GM19463 (cell line): ENCODE measurements at regions not wholly inside any gene's neighbourhood (a gene's known extent, or its start where the extent isn't known, plus 50 kb on each side); places are given as distances from the start of the nearest gene placed in this dataset.
"Not testable (repeated sequence)": the region's sequence is repeated elsewhere in the genome, so short reads cannot be mapped to it uniquely, and the experiment has no call there.

ENCODE experiments used
- ATAC-seq: cut with Tn5 transposase; IDR thresholded peaks from one replicate; pipeline ENCODE4 v1.9.1; 2021; ENCODE audit warnings: mild to moderate bottlenecking, moderate library complexity; ENCODE audit not compliant: unreplicated experiment

GRCh38 chr6:67812125-67812524, 823.0 kb upstream of the ADGRB3 start:
- no peak for ATAC-seq

DNA sequence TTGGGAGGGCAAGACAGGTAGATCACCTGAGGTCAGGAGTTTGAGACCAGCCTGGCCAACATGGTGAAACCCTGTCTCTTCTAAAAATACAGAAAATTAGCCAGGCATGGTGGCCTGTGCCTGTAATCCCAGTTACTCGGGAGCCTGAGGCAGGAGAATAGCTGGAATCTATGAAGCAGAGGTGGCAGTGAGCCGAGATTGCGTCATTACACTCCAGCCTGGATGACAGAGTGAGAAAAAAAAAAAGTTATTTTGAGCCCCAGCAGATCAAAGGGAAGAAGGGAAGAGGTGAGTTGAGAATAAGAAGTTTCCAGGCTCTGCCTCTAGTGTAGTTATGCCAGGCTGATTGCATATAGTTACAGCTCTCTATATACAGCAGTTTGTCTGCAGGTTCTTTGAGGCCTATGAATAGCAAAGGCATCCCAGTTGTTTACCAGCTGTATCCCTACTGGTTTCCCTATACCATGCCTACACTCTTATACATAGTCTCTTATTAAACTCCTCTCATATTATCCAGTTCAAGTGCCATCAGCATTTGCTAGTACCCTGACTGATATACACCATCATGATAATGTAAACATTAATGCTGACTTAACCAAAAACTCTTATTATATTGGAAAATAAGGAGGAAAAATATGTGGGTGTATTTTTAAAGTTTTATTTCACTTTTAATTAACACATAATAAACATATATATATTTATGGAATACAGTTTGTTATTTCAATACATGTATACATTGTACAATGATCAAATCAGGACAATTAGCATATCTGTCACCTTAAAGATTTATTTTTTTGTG, 823.6 kb upstream of the ADGRB3 start:
- no peak for ATAC-seq

DNA sequence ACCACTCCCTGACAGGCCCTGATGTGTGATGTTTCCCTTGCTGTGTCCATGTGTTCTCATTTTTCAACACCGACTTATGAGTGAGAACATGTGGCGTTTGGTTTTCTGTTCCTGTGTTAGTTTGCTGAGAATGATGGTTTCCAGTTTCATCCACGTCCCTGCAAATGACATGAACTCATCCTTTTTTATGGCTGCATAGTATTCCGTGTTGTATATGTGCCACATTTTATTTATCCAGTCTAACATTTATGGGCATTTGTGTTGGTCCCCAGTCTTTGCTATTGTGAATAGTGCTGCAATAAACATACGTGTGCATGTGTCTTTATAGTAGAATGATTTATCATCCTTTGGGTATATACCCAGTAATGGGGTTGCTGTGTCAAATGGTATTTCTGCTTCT, 830.3 kb upstream of the ADGRB3 start:
- not testable (repeated sequence) for ATAC-seq

DNA sequence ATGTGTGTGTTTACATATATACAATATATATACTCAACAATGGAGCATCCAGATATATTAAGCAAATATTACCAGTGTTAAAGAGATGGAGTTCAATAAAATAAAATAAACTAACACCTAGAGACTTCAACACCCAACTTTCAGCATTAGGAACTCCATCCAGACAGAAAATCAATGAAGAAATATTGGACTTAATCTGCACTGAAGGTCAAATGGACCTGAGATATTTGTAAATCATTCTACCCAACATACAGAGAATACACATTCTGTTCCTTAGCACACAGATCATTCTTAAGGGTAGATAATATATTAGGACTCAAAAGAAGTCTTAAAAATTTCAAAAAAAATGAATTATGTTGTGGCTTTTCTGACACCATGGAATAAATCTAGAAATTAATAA, 832.3 kb upstream of the ADGRB3 start:
- ATAC-seq: no peak

DNA sequence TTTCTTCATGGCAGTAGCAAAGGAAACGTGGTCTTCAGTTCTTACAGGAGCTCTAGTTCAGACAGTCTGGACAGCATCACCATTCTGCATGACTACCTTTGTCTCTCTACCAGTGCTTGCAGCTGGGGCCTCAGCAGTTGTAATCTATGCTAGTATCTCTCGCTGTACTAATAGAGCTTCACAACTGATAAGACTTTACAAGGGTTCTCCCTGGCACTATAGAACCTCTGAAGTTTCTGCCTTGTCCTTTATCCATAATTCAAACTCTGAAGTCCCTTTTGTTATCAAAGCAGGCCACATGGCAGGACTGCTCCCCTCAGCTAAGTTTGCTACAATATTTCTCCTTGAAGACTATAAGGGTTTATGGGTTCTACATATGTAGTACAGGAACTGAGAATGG, 842.1 kb upstream of the ADGRB3 start:
- ATAC-seq: no peak

- ATAC-seq: no peak
These were observed 844.5 kb upstream of the ADGRB3 start for GRCh38 chr6:67790569-67790968.

- ATAC-seq: not testable (repeated sequence)
These were observed 848.0 kb upstream of the ADGRB3 start for GRCh38 chr6:67787119-67787518.

- ATAC-seq: no peak
These were observed 855.2 kb upstream of the ADGRB3 start for GRCh38 chr6:67779876-67780275.

- ATAC-seq: no peak
These were observed 859.7 kb upstream of the ADGRB3 start for GRCh38 chr6:67775333-67775732.

DNA sequence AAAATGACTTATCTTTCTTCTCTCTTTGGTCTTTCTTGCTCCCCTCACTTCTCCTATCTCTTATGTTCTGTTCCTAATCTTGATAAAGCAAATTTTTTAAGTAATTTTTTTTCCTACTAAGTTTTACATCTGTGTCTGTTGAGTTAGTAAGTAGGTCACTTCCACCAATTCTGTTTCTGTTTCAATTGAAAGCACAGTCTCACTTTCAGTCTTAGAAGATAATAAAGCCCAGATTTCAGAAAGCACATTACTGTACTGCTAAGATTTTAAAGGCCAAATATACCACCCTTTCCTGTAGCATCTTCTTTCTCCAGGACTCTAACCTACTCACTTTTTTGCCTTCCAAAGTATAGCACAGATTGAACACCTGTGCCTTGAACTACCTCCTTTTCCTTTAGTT, 866.1 kb upstream of the ADGRB3 start:
- no peak for ATAC-seq

GRCh38 chr6:67767046-67767822, 867.8 kb upstream of the ADGRB3 start:
- ATAC-seq: not testable (repeated sequence)

DNA sequence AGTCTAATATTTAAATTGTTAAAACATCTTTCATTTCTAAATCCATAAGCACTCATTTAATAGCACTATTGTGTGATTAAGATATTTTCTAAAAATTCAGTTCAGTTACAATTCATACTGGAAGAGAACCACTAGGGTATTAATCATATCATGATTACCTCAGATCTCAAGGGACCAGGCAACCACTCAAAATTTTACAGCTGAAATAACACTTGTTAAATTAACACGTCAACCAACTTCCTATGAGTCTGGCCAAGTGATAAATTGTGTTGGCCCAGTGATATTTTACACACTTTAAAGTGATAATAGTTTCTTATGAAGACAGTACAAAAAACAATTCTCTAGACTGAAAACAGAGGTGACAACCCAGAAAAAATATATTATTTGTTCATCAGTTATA, 869.0 kb upstream of the ADGRB3 start:
- no peak for ATAC-seq

- no peak for ATAC-seq
These were observed 876.1 kb upstream of the ADGRB3 start for GRCh38 chr6:67759001-67759400.

DNA sequence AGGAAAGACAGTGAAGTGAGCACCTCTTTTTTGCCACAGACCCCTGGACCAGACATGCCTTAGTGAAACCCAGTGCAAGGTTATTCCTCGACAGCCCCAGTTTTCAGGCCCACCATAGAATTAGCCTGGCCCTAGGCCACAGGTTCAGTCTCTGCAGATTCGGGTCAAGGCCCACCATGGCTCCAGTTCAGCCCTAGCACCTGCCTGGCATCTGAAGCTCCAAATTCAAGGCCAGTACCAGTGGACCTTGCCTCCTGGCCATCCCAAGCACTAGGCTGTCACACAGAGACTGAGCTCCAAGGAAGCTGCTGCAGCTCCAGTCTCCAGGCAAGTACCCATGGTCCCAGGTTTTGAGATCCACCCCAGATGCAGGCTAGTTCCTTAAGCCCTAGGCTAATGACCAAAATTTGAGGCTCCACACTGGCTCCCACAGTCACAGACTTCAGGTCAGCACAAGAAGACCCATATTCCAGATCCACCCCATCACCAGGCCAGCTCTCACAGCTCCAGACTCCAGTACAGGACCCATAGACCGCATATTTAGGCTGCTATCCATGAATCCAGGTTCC, 877.5 kb upstream of the ADGRB3 start:
- no peak for ATAC-seq

GRCh38 chr6:67748521-67748920, 886.6 kb upstream of the ADGRB3 start:
- no peak for ATAC-seq

- no peak for ATAC-seq
These were observed 898.3 kb upstream of the ADGRB3 start for GRCh38 chr6:67736816-67737215.

- no peak for ATAC-seq
These were observed 898.9 kb upstream of the ADGRB3 start for GRCh38 chr6:67736161-67736560.

DNA sequence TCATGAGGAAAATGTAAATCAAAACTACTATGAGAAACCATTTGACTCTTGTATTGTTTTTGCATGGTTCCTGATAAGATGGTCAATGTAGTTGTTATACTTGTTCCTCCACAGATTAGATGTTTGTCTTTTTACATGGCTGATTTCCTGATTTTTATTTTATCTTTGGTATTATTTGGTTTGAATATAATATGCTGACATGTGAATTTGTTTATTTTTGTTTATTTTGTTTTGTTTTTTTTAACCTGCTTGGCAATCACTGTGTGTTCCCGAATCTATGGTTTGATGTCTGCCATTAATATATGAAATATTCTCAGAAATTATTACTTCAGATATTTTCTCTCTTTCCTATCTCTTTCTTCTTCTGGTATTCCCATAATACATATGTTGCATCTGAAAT, 899.5 kb upstream of the ADGRB3 start:
- ATAC-seq: no peak

DNA sequence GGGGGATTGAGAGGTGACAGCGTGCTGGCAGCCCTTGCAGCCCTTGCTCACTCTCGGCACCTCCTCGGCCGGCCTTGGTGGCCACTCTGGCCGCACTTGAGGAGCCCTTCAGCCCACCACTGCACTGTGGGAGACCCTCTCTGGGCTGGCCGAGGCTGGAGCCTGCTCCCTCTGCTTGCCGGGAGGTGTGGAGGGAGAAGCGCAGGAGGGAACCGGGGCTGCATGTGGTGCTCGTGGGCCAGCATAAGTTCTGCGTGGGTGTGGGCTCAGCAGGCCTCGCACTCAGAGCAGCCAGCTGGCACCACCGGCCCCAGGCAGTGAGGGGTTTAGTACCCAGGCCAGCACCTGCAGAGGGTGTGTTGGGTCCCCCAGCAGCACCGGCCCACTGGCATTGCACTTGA, 912.2 kb upstream of the ADGRB3 start:
- no peak for ATAC-seq

- ATAC-seq: no peak
These were observed 917.8 kb upstream of the ADGRB3 start for GRCh38 chr6:67717281-67717680.

DNA sequence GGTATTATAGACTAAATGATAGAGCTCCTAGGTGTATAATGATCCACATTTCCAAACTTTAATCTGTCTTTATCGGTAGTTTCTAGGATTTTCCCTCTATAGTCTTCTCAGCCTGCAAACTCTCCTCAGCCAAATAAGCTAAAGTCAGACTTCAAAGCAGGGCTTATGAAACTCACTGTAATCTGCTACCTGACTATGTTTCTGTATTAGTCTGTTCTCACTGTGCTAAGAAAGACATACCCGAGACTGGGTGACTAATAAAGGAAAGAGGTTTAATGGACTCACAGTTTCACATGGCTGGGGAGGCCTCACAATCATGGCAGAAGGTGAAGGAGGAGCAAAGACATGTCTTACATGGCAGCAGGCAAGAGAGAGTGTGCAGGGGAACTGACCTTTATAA, 928.7 kb upstream of the ADGRB3 start:
- ATAC-seq: no peak

DNA sequence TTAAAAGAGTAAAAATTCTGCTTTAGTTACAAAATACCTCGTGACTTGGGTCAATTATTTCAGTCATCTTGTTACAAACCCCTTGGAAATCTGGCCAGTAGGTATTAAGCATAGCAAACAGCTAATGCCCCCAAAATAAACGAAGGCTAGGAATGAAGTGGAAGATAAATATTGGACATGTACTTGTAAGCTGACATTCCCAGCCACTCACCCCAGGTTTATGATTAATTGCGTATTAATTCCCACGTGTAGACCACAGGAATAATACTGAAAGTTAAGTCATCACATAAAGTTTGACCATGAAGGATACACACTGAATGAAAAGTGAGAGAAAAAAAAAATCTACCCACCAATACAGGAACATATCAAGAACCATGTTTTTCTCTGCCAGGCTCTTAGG, 936.5 kb upstream of the ADGRB3 start:
- no peak for ATAC-seq
